Erythroblast (primary cell): ENCODE measurements at regions not wholly inside any gene's neighbourhood (a gene's known extent, or its start where the extent isn't known, plus 50 kb on each side); places are given as distances from the start of the nearest gene placed in this dataset.

Source experiments
- GATA1 ChIP-seq: IDR thresholded peaks from 2 replicates; pipeline ENCODE4 v1.6.1; 2011; ENCODE audit warnings: low read depth, mild to moderate bottlenecking, control low read depth, low read length, moderate library complexity
- POLR2A ChIP-seq: IDR thresholded peaks from 2 replicates; pipeline ENCODE4 v1.6.1; 2011; ENCODE audit warnings: mild to moderate bottlenecking, low read length

GRCh38 chr2:7857904-7858303 is 824.0 kb upstream of the ID2 start:
- TF ChIP-seq POLR2A (no peak), GATA1 (no peak)
